Left ventricle myocardium inferior (tissue), 1 donor: ENCODE measurements at regions not wholly inside any gene's neighbourhood (a gene's known extent, or its start where the extent isn't known, plus 50 kb on each side); places are given as distances from the start of the nearest gene placed in this dataset.

Source experiments
- DNase-seq: peaks from one replicate; pipeline ENCODE4 v3.0.0-alpha.2; 2020
- H3K27ac ChIP-seq: fragments of 200-600 bp; replicated peaks from 2 replicates; pipeline ENCODE4 v1.8.0; 2021
- H3K27me3 ChIP-seq: fragments of 200-600 bp; 2 replicates; pipeline ENCODE4 v1.8.0; 2021; ENCODE audit warnings: low read depth
- H3K36me3 ChIP-seq: fragments of 200-600 bp; 2 replicates; pipeline ENCODE4 v1.8.0; 2021
- H3K4me1 ChIP-seq: fragments of 200-600 bp; 2 replicates; pipeline ENCODE4 v1.8.0; 2021
- H3K4me3 ChIP-seq: fragments of 200-600 bp; 2 replicates; pipeline ENCODE4 v1.8.0; 2021; ENCODE audit warnings: mild to moderate bottlenecking, moderate library complexity
- H3K9me3 ChIP-seq: fragments of 200-600 bp; replicated peaks from 2 replicates; pipeline ENCODE4 v1.8.0; 2021
- CTCF ChIP-seq: fragments of 200-600 bp; IDR thresholded peaks from 2 replicates; pipeline ENCODE4 v1.8.0; 2021; ENCODE audit warnings: antibody characterized with exemption, mild to moderate bottlenecking, borderline replicate concordance
- intact Hi-C: fragments of 100-400 bp; cut with micrococcal nuclease; formaldehyde crosslinking; loops from one replicate; pipeline ENCODE4 v1.11.0; 2022
- donor health status: DM: no; HTN: yes; CAD: no; lungs with severe emphysema.

GRCh38 chr3:13160619-13161018 lies 87.4 kb upstream of the IQSEC1 start:
- Histone ChIP-seq H3K4me1 (no peaks in the 10 kb centered on the region), H3K4me3 (no peak overlapping the region), H3K36me3 (no peaks in the 10 kb centered on the region), H3K27me3 (peaks cover 19% of the 10 kb centered on the region), H3K27ac (no peak overlapping the region), H3K9me3 (peaks cover 20% of the 10 kb centered on the region)
- intact Hi-C loops: no loop called here
- DNase-seq: no peak
- TF ChIP-seq CTCF: no peak

DNA sequence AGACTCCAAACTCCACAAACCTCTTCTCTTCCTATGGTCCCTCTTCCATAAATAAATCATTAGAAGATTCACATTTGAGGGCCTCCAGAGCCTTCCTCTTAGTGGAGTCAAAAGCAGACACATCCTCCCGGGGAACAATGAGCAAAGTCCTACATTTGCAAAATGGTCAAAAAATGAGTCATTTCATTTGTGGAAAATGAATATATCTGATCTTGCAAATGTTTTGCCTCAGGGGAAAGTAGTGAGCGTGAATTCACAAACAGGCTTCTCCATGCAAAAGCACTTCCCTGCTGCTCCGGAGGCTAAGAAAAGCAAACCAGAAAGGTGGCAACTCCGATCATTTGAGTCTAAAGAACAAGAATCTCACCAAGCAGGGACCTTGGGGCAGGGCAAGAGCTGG lies 86.7 kb upstream of the IQSEC1 start:
- Histone ChIP-seq H3K9me3 (peaks cover 27% of the 10 kb centered on the region), H3K36me3 (no peaks in the 10 kb centered on the region), H3K4me1 (no peaks in the 10 kb centered on the region), H3K27me3 (peaks cover 19% of the 10 kb centered on the region), H3K4me3 (no peak overlapping the region), H3K27ac (no peak overlapping the region)
- intact Hi-C loops: no loop called here
- DNase-seq: no peak
- no peak for TF ChIP-seq CTCF

DNA sequence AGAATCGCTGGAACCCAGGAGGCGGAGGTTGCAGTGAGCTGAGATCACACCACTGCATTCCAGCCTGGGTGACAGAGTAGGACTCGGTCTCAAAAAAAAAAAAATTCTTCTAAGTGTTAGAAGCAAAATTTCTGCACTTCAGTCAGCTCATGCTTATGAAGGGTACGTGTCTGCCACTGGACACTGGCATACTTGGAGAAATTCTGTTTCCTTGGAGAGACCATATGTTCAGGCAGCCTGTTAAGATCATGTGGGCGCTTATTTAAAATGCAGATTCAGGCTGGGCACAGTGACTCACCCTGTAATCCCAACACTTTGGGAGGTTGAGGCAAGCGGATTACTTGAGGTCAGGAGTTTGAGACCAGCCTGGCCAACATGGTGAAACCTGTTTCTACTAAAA lies 85.6 kb upstream of the IQSEC1 start:
- no peak for TF ChIP-seq CTCF
- Histone ChIP-seq H3K4me3 (no peak overlapping the region), H3K9me3 (peaks cover 31% of the 10 kb centered on the region), H3K36me3 (no peaks in the 10 kb centered on the region), H3K27ac (no peak overlapping the region), H3K27me3 (peaks cover 21% of the 10 kb centered on the region), H3K4me1 (no peaks in the 10 kb centered on the region)
- intact Hi-C loops: no loop called here
- no peak for DNase-seq

DNA sequence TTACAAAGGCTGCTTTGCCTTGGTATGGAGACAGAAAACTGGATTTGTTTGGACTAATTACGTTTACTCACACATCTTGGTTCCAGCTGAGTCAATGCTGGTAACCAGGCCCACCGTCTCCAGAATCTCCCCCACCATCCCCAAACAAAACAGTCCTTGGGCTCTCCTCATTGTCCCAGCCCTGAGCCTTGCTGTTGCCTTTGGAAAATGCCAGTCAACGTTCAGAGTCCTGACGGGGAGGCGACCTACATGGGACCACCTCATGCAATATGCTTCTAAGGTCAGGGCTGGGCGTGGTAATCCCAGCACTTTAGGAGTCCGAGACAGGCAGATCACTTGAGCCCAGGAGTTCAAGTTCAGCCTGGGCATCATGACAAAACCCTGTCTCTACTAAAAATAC lies 85.2 kb upstream of the IQSEC1 start:
- peaks cover 31% of the 10 kb centered on the region for H3K9me3 ChIP-seq
- H3K4me3 ChIP-seq: no peak overlapping the region
- H3K4me1 ChIP-seq: no peaks in the 10 kb centered on the region
- H3K27ac ChIP-seq: no peak overlapping the region
- DNase-seq: no peak
- intact Hi-C loops: no loop called here
- no peak for TF ChIP-seq CTCF
- no peaks in the 10 kb centered on the region for H3K36me3 ChIP-seq
- H3K27me3 ChIP-seq: peaks cover 24% of the 10 kb centered on the region

- Histone ChIP-seq H3K4me3 (no peak overlapping the region), H3K36me3 (no peaks in the 10 kb centered on the region), H3K9me3 (peaks cover 31% of the 10 kb centered on the region), H3K4me1 (no peaks in the 10 kb centered on the region), H3K27ac (no peak overlapping the region), H3K27me3 (peaks cover 22% of the 10 kb centered on the region)
- intact Hi-C loops: no loop called here
- TF ChIP-seq CTCF: no peak
- no peak for DNase-seq
These were observed 84.8 kb upstream of the IQSEC1 start for GRCh38 chr3:13157986-13158385.
